ENCODE measurements at regions not wholly inside any gene's neighbourhood (a gene's known extent, or its start where the extent isn't known, plus 50 kb on each side); places are given as distances from the start of the nearest gene placed in this dataset.
A peak's percentile ranks its signal among the peaks of the same experiment; 100 is the strongest.

- no peak for DNase-seq (ENCODE audit: low read depth)
Measured at GRCh38 chr11:62026739-62027370, 59.4 kb upstream of the FTH1 start.

GRCh38 chr11:62025487-62026105 is 58.2 kb upstream of the FTH1 start:
- peak; percentile 35 for DNase-seq (ENCODE audit: low read depth)

GRCh38 chr11:62024936-62025486 is 57.6 kb upstream of the FTH1 start:
- no peak for DNase-seq (ENCODE audit: low read depth)

GRCh38 chr11:62022211-62022610 is 54.8 kb upstream of the FTH1 start:
- no peak for DNase-seq (ENCODE audit: low read depth)

GRCh38 chr11:62020661-62021060 is 53.2 kb upstream of the FTH1 start:
- no peak for DNase-seq (ENCODE audit: low read depth)

GRCh38 chr11:62018981-62019664 is 51.7 kb upstream of the FTH1 start:
- no peak for DNase-seq (ENCODE audit: low read depth)

GRCh38 chr11:62017878-62018655 is 50.6 kb upstream of the FTH1 start:
- DNase-seq (ENCODE audit: low read depth): no peak
